Muscle layer of duodenum (tissue), 2 donors: ENCODE measurements at regions not wholly inside any gene's neighbourhood (a gene's known extent, or its start where the extent isn't known, plus 50 kb on each side); places are given as distances from the start of the nearest gene placed in this dataset.

Experiments used
- H3K27ac ChIP-seq: one replicate; pipeline ENCODE4 v1.7.0; 2013; ENCODE audit warnings: mild to moderate bottlenecking, low read length
- H3K27me3 ChIP-seq: one replicate; pipeline ENCODE4 v1.7.0; 2013; ENCODE audit warnings: low read depth, mild to moderate bottlenecking, control low read depth, low read length
- H3K36me3 ChIP-seq, 2 donors: one replicate each; pipeline ENCODE4 v1.7.0; 2013; ENCODE audit warnings: low read length in 2 of 2, control low read depth in 1 of 2, mild to moderate bottlenecking in 1 of 2; ENCODE audit not compliant: insufficient read depth in 2 of 2, control insufficient read depth in 1 of 2
- H3K4me1 ChIP-seq, 2 donors: one replicate each; pipeline ENCODE4 v1.7.0; 2013; ENCODE audit warnings: low read length in 2 of 2, mild to moderate bottlenecking in 2 of 2, control low read depth in 1 of 2, moderate library complexity in 1 of 2; ENCODE audit not compliant: insufficient read depth in 2 of 2, control insufficient read depth in 1 of 2
- H3K4me3 ChIP-seq, 2 donors: one replicate each; pipeline ENCODE4 v1.7.0; 2013; ENCODE audit warnings: low read length in 2 of 2, low read depth in 1 of 2, mild to moderate bottlenecking in 1 of 2
- H3K9me3 ChIP-seq, 2 donors: one replicate each; pipeline ENCODE4 v1.7.0; 2013; ENCODE audit warnings: low read length in 2 of 2, control low read depth in 1 of 2, mild to moderate bottlenecking in 1 of 2; ENCODE audit not compliant: control insufficient read depth in 1 of 2
- donor health status: healthy.

DNA sequence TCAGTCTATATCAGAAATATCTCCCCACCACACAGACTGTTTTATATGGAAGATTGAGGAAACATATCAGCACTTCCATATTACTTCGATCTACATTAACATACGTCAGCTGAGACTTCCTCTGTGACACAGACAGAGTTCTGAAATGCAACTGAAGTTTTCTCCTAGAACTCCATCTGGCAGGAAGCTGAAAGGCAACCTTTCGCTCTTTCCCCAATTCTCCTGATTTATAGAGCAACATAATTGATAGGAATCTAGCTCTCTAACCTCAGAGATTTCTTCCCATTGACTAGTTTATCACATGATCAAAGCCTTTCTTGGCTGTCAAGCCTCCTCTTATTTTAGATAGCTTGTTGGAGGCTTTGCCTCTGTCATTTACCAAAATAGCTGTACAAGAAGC, 806.7 kb upstream of the CHAC2 start:
- Histone ChIP-seq H3K9me3 (no peaks in the 10 kb centered on the region), H3K27me3 (no peaks in the 10 kb centered on the region), H3K4me1 (no peaks in the 10 kb centered on the region)

DNA sequence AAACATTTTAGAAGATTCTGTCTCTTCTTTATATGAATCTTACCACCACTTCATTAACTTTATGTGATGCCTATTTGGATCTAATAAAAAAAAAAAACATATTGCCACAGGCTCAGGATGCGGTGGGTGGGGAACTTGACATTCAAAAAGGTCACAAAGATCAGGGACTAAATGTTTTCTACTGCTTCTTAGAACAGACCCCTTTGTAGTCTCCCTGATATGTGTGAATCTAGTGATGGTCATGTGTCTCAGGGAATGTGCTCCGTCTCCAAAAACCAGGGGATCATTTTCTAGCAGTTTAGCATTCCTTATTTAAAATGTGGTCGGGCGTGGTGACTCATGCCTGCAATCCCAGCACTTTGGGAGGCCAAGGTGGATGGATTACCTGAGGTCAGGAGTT, 807.8 kb upstream of the CHAC2 start:
- H3K4me1 ChIP-seq = no peaks in the 10 kb centered on the region
- H3K4me3 ChIP-seq = no peak overlapping the region
- no peak overlapping the region for H3K27ac ChIP-seq
- no peaks in the 10 kb centered on the region for H3K36me3 ChIP-seq
- no peaks in the 10 kb centered on the region for H3K9me3 ChIP-seq
- no peaks in the 10 kb centered on the region for H3K27me3 ChIP-seq

More for the DNA sequence above, 806.7 kb upstream of the CHAC2 start:
- no peak overlapping the region for H3K4me3 ChIP-seq
- H3K36me3 ChIP-seq = no peaks in the 10 kb centered on the region
- no peak overlapping the region for H3K27ac ChIP-seq

DNA sequence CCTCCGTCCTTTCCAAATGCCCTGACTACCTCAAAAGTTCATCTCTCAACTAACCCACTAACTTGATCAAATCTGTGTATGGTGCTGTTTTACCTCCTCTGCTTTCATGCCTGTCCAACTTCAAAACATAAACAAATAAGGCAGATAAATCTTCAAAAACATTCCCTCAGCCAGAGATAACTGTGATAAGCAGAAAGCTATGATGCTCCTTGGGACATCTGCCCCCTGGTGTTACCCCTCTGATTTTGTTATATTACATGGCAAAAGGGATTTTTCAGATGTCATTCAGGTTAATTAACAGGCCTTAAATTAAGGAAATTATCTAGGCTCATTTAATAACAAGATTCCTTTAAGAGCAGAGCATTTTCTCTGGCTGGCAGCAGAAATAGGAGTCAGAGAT, 810.8 kb upstream of the CHAC2 start:
- Histone ChIP-seq H3K4me3 (no peak overlapping the region), H3K4me1 (no peaks in the 10 kb centered on the region), H3K36me3 (no peaks in the 10 kb centered on the region), H3K9me3 (no peaks in the 10 kb centered on the region), H3K27ac (no peak overlapping the region), H3K27me3 (no peaks in the 10 kb centered on the region)

DNA sequence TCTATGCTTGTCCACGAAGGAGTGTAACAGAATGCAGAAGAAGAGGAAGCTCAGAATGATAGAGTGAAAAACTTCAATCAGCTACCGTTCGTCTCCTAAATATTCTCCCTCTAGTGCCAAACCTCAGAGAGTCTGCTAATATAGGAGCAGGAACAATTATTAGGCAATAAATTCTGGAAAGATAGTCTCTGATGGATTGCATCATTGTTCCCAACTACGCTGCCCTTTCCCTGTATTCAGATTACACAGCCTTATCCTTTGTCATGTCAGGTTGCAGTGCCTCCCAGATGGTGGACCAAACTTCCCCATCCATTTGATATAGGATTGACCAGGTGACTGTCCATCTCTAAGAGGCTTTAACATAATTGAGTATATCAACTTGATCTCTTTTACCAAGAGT, 811.5 kb upstream of the CHAC2 start:
- Histone ChIP-seq H3K4me1 (no peaks in the 10 kb centered on the region), H3K27me3 (no peaks in the 10 kb centered on the region), H3K9me3 (no peaks in the 10 kb centered on the region), H3K27ac (no peak overlapping the region), H3K4me3 (no peak overlapping the region), H3K36me3 (no peaks in the 10 kb centered on the region)

DNA sequence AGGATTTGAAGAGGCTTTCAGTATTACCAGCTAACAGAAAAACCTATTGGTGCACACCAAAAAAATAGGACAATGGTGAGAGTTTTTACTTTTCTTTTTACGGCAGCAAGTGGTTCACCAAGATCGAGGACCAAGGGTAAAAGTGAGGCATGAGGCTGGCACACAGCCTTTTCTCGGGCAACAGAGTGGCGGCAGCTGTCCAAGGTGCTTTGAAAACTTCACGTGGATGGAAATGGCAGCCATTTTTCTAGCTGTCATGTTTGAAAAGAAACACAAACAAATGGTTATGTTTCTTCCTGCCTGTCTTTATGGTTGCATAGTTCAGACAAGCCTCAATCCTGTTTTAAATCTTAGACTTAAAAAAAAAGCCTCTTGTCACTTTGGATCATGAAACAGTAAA, 812.5 kb upstream of the CHAC2 start:
- Histone ChIP-seq H3K9me3 (no peaks in the 10 kb centered on the region), H3K27ac (no peak overlapping the region), H3K27me3 (no peaks in the 10 kb centered on the region), H3K4me1 (no peaks in the 10 kb centered on the region), H3K4me3 (no peak overlapping the region), H3K36me3 (no peaks in the 10 kb centered on the region)

DNA sequence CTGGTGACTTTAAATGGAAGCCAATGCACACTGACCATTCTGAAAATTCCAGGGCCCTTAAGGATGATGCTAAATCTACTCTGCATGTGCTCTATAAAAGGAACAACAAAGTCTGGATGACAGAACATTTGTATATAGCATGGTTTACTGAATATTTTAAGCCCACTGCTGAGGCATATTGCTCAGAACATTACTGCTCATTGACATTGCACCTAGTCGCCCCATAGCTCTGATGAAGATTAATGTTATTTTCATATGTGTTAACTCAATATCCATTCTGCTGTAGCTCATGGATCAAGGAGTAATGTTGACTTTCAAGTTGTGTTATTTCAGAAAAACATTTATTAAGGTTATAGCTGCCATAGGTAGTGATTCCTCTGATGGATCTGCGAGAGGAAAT, 827.5 kb upstream of the CHAC2 start:
- no peaks in the 10 kb centered on the region for H3K4me1 ChIP-seq
- no peak overlapping the region for H3K4me3 ChIP-seq
- no peaks in the 10 kb centered on the region for H3K36me3 ChIP-seq
- H3K9me3 ChIP-seq = no peaks in the 10 kb centered on the region
- H3K27ac ChIP-seq = no peak overlapping the region
- no peaks in the 10 kb centered on the region for H3K27me3 ChIP-seq

DNA sequence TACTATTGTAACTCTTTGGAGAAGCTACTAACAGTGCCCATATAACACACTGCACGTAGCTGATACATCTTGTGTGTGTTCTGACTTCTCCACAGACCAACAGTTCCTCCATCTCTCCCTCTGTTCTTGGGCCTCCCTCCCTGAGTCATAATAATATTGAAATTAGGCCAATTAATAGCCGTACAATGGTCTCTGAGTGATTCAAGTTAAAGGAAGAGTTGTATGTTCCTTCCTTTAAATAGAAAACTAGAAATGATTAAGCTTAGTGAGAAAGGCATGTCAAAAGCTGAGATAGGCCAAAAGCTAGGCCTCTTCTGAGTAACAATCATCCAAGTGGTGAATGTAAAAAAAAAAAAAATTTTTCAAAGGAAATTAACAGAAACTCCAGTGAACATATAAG, 828.4 kb upstream of the CHAC2 start:
- H3K27me3 ChIP-seq = no peaks in the 10 kb centered on the region
- H3K27ac ChIP-seq = no peak overlapping the region
- H3K9me3 ChIP-seq = no peaks in the 10 kb centered on the region
- no peaks in the 10 kb centered on the region for H3K4me1 ChIP-seq
- H3K4me3 ChIP-seq = no peak overlapping the region
- H3K36me3 ChIP-seq = no peaks in the 10 kb centered on the region

DNA sequence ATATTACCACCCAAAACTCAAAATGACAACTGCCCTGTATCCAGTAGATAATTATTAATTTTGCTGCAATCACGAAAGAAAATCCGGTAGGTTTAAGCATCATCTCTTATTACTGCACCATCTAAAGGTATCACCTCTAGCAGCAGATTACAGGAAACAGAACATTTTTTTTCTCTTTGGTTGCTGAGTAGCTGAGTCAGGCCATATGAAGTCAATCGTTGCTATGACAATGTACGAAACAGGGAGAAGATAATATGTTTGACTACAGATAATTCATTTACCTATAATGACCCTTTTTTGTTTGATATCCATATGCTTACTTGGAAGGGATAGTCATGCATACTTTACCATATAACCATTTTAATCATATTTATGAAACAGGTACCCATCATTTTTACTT, 831.6 kb upstream of the CHAC2 start:
- no peak overlapping the region for H3K27ac ChIP-seq
- H3K4me3 ChIP-seq = no peak overlapping the region
- no peaks in the 10 kb centered on the region for H3K9me3 ChIP-seq
- no peaks in the 10 kb centered on the region for H3K36me3 ChIP-seq
- H3K27me3 ChIP-seq = no peaks in the 10 kb centered on the region
- no peaks in the 10 kb centered on the region for H3K4me1 ChIP-seq

DNA sequence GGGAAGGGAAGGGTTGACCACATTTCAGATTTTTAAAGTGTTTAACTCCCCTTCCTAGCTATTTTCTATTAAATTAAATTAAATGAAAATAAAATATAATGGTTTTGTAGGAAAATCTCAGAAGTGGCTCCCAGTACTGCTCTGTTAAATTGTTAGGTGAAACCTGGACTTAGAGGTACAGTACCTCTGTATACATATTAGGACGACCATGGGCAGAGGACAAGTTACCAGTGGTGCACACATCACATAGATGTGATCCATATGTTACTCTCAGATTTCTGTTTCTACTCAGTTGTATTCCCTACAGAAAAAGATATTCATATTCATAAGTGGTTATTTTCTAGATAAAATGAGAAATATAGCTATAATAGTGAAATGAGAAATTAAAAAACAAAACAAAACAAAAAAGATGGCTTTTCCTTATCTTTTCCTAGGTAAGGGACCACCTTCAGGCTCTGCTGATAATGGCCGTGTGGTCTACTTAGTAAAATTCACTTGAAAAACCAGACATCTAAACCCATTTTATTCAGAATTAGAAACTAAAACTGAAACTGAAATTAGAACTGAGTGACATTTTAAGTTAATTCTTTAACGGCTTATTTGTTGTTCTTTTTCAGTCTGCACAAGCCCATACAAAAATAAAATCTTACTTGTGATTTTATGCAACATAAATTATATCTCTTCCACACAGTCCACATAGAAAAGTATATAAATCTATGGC, 832.5 kb upstream of the CHAC2 start:
- Histone ChIP-seq H3K27ac (no peak overlapping the region), H3K9me3 (no peaks in the 10 kb centered on the region), H3K27me3 (no peaks in the 10 kb centered on the region), H3K36me3 (no peaks in the 10 kb centered on the region), H3K4me3 (peak overlapping the region in 1 of 2 donors; percentile 4), H3K4me1 (no peaks in the 10 kb centered on the region)

DNA sequence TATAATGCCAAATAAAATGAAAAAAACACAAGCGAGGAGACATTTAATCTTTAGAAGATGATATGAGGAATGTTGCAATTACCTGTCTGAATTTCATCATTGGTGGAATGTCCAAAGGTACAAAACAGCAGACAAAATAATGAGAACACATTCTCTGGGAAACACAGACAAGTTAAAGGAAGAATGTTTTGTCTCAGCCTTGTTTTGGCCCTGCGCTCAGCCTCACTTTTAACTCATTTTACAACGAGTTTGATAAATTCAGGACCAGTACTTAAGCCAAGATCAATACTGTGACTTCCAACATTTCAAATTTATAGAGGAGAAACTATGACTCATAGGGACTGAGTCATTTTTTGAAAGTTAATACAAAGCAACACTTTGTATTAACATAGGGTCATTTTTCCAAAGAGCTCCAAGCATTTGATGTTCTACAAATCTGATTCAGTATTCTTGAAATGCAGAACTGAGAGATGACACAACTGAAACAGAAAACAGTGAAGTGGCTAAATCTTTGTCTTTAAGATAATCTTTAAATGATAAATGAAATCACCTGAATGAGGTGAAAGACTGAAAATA, 833.2 kb upstream of the CHAC2 start:
- Histone ChIP-seq H3K36me3 (no peaks in the 10 kb centered on the region), H3K4me1 (no peaks in the 10 kb centered on the region), H3K9me3 (peaks cover 0 to 5% of the 10 kb centered on the region in 2 donors), H3K27ac (no peak overlapping the region), H3K27me3 (no peaks in the 10 kb centered on the region), H3K4me3 (no peak overlapping the region)

DNA sequence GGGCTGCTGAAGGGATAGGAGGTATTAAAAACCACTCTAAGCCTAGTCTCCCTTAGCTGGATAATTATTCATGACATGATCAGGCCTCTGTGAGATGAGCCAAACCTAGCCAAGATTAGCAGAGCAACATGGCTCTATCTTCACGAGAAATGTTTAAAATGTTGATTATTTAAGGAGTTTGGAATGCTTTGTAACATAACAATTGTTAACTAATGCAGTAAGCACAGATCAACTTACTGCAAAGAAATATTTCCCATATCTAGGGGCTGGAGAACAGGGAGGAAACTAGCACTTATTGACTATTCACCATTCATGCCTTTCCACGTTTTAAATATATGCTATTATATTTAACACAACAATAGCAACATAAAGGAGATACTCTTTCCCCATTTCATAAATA, 833.7 kb upstream of the CHAC2 start:
- Histone ChIP-seq H3K36me3 (no peaks in the 10 kb centered on the region), H3K27me3 (no peaks in the 10 kb centered on the region), H3K4me1 (no peaks in the 10 kb centered on the region), H3K4me3 (no peak overlapping the region), H3K27ac (no peak overlapping the region), H3K9me3 (peaks cover 0 to 9% of the 10 kb centered on the region in 2 donors)

DNA sequence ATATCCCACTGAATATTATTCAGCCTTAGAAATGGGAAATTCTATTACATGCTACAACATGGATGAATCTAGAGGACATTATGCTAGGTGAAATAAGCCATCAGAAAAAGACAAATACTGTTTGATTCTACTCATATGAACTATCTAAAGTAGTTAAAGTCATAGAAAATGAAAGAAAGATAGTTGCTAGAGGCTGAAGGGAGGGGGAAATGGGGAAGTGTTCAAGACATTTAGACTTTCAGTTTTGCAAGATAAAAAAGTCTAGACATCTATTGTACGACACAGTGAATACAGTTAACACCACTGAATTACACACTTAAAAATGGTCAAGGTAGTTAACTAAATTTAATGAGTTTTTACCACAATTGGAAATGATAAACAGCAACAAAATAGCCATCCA, 835.9 kb upstream of the CHAC2 start:
- no peaks in the 10 kb centered on the region for H3K36me3 ChIP-seq
- H3K4me1 ChIP-seq = no peaks in the 10 kb centered on the region
- no peaks in the 10 kb centered on the region for H3K27me3 ChIP-seq
- no peak overlapping the region for H3K4me3 ChIP-seq
- H3K9me3 ChIP-seq = peaks cover 0 to 13% of the 10 kb centered on the region in 2 donors
- H3K27ac ChIP-seq = no peak overlapping the region
